Prostate gland (tissue), 2 donors: ENCODE measurements at regions not wholly inside any gene's neighbourhood (a gene's known extent, or its start where the extent isn't known, plus 50 kb on each side); places are given as distances from the start of the nearest gene placed in this dataset.
"Not testable (repeated sequence)": the region's sequence is repeated elsewhere in the genome, so short reads cannot be mapped to it uniquely, and the experiment has no call there.

ENCODE experiments used
- POLR2A ChIP-seq: fragments of 450-650 bp; IDR thresholded peaks from one replicate; pipeline ENCODE4 v1.6.1; 2016; ENCODE audit warnings: antibody characterized with exemption, mild to moderate bottlenecking
- TF ChIP-seq, protein P1 (sequence below), 4 experiments: fragments of 200-600 bp in 2 of 4; fragments of 450-650 bp in 2 of 4; sonication (generic) in 2 of 4; IDR thresholded peaks; 1 replicate in 3 of 4; 2 replicates in 1 of 4; pipeline ENCODE4 v1.5.1; 2016 to 2019; ENCODE audit warnings: antibody characterized with exemption in 4 of 4, mild to moderate bottlenecking in 2 of 4, moderate library complexity in 2 of 4

DNA sequence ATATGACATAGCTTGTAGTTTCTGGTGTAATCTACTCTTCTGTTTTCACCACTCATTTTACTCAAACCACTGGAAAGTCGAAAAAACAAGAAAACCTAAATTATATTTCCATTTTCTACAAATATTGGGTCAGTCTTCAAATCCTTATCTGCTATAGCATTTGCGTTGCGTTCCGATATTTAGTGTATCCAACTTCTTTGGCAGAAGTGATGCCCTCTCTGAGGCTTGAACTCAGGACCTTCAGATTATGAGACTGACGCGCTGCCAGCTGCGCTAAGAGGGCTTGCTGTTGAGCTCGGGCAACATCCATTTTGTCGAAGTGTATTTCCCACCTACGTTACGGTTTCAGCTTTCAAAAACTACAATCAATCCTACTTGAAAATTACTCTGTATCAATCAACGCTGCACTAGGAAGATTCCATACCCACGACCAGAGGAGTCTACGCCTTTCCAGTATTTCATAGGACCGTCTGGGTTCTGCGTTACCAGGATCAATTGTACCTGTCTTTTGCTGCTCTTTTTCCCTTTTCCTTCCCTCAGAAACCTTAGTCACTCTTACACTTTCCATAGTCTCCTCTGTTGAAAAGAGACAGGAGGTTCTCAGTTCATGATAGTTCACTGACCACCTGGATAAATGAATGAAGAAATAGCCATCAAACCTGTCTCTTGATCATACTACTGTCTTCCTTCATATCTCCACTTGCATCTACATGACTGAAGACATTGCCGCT is 140.5 kb upstream of the ZNF322 start:
- TF ChIP-seq, protein P1, sequence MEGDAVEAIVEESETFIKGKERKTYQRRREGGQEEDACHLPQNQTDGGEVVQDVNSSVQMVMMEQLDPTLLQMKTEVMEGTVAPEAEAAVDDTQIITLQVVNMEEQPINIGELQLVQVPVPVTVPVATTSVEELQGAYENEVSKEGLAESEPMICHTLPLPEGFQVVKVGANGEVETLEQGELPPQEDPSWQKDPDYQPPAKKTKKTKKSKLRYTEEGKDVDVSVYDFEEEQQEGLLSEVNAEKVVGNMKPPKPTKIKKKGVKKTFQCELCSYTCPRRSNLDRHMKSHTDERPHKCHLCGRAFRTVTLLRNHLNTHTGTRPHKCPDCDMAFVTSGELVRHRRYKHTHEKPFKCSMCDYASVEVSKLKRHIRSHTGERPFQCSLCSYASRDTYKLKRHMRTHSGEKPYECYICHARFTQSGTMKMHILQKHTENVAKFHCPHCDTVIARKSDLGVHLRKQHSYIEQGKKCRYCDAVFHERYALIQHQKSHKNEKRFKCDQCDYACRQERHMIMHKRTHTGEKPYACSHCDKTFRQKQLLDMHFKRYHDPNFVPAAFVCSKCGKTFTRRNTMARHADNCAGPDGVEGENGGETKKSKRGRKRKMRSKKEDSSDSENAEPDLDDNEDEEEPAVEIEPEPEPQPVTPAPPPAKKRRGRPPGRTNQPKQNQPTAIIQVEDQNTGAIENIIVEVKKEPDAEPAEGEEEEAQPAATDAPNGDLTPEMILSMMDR (IDR thresholded peaks at IDR 0.05) = not testable (repeated sequence)
- not testable (repeated sequence) for TF ChIP-seq POLR2A
